DMS53 treated with DMSO at 0.1 percent for 48 hours (cell line): ENCODE measurements at regions not wholly inside any gene's neighbourhood (a gene's known extent, or its start where the extent isn't known, plus 50 kb on each side); places are given as distances from the start of the nearest gene placed in this dataset.
A peak's percentile ranks its signal among the peaks of the same experiment; 100 is the strongest.
"Not testable (repeated sequence)": the region's sequence is repeated elsewhere in the genome, so short reads cannot be mapped to it uniquely, and the experiment has no call there.

ENCODE experiments used
- DNase-seq: peaks from one replicate; lab custom pipeline; 2025; ENCODE audit not compliant: unreplicated experiment; lab: John Stamatoyannopoulos, UW

- peak; percentile 0 for DNase-seq
Observed at GRCh38 chr1:177646757-177647730, 322.8 kb downstream of the SEC16B start.

GRCh38 chr1:177645491-177646190, 324.2 kb downstream of the SEC16B start:
- no peak for DNase-seq

GRCh38 chr1:177640687-177641086, 329.2 kb downstream of the SEC16B start:
- DNase-seq, result no peak

GRCh38 chr1:177634151-177634550, 335.7 kb downstream of the SEC16B start:
- DNase-seq, result not testable (repeated sequence)

GRCh38 chr1:177632923-177633615, 336.8 kb downstream of the SEC16B start:
- DNase-seq, result no peak

DNA sequence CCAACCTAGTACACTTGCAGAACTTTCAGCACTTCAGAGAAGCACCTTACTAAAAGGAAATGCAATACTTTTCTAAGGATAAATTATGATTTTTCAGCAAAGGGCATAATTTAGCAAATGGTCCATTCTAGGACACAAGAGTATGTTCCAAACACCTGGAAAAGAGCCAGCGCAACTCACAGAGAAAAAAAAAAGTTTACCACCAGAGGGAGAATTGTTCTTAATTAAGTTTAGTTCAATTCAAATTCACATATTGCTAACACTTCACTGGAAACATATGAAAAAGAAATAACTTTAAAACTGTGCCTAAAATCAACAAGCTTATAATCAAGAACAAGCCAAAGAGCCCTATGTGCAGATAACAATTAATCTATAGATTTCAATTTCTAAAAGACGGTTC, 338.1 kb downstream of the SEC16B start:
- no peak for DNase-seq

DNA sequence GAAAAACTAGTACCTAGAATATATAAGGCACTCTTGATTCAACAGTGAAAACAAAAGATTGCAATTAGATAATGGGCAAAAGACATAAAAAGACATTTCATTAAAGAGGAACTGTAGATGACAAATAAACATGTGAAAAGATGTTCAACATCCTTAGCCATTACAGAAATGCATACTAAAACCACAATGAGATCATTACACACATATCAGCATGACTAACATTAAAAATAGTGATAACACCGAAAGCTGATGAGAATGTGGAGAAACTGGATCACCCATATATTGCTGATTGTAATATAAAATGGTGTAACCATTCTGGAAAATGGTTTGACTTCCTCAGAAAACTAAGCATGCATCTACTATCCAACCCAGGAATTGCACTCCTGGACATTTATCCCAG, 340.3 kb downstream of the SEC16B start:
- no peak for DNase-seq

DNA sequence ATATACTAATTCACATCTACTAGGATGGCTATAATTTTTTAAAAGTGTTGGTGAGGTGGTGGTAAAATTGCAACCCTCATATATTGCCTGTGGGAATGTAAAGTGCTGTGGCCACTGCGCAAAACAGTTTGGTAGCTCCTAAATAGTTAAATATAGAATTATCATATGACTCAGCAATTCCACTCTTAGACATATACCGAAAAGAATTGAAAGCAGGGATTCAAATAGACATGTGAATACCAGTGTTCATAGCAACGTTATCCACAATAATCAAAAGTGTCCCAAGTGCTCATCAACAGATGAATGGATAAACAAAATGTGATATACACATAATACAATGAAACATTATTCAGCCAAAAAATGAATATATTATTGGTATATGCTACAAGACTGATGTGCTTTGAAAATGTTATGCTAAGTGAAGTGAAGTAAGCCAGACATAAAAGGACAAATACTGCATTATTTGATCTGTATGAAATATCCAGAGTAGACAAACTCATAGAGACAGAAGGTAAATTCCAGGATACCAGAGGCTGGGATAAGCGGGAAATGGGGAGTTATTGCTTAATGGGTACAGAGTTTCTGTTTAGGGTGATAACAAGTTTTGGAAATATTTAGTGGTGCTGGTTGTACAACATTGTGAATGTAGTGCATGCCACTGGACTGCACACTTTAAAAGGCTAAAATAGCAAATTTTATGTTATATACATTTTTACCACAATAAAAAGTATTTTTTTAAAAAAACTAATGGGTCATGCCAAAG, 342.5 kb downstream of the SEC16B start:
- DNase-seq, result no peak

- no peak for DNase-seq
Observed at GRCh38 chr1:177620636-177621190, 349.1 kb downstream of the SEC16B start.

GRCh38 chr1:177615251-177615650, 354.6 kb downstream of the SEC16B start:
- DNase-seq, result peak; percentile 83

- no peak for DNase-seq
Observed at GRCh38 chr1:177611402-177611801, 358.5 kb downstream of the SEC16B start.

GRCh38 chr1:177609953-177610352, 359.9 kb downstream of the SEC16B start:
- DNase-seq, result no peak

DNA sequence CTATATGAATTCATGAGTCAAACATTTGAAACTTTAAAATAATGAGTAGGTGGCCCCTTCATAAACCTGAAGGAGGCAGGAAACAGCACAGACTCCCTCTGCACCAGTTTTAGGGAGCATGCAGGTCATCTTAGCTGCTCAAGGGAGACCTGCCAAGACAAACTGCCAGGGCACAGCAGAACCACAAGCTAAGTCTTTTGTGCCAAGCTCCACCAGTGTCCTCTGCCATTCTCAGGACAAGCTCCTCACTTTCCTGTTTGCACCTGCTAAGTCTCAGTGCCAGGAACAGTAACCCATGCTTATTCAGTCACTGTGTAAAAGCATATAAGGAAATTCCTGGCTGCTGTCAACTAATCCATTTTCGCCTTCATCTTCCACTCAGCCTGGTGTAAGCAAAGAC, 368.9 kb downstream of the SEC16B start:
- DNase-seq, result no peak

DNA sequence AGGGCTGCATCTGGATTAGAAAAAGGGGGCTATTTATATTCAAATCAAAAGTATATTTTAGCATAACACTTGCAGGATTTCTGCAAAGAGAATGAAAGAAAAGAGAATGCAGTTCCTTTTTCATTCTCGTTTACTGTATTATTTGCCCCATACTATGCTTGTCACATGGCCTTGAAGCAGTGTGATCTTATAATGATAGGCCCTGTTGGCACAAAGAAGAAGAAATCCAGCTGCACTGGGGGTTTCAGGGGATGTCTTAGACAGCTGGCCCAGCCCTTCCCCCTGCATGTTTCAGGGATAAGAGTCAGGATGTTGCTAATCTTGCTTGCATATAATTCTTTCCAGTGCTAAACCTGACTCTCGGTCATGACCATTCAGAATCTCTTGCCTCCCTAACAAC, 369.5 kb downstream of the SEC16B start:
- DNase-seq, result no peak

DNA sequence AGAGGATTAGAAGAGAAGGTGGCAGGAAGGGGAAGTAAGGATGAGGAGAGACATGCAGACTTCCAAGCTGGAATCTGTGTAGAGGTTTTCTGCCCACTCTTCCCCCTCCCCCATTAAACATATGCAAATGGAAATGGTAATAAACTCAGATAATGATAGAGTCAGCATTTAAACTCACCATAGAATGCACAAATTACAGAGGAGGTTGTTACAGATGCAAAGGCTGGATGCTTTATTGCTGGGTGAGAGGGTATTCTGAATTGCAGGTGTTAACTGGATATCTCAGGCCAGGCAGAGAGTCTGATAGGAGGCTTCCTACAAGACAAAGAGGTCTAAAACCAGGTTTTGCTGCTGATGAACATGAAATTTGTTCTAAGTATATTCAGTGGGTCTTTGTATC, 372.5 kb downstream of the SEC16B start:
- no peak for DNase-seq

- no peak for DNase-seq
Observed at GRCh38 chr1:177596485-177596884, 373.4 kb downstream of the SEC16B start.

DNA sequence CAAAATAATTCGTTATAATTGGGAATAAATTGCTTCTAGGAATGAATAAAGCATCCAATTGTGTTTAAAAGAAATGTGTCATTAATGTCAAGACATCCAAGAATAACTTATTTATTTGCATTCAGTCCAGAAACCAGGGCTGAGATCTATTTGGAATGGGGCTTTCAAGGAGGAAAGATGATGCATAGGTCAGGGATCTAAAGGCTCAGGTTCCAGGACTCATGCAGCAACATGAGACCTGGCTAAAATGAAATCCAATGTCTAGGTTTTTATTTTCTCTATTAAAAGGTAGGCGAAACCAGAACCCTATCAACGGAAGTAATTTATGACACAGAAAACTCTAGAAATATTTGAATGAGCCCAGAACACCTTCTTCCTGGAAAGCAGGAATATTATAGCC, 376.8 kb downstream of the SEC16B start:
- DNase-seq, result no peak

GRCh38 chr1:177592624-177593023, 377.2 kb downstream of the SEC16B start:
- no peak for DNase-seq

GRCh38 chr1:177591155-177591554, 378.7 kb downstream of the SEC16B start:
- DNase-seq, result no peak

DNA sequence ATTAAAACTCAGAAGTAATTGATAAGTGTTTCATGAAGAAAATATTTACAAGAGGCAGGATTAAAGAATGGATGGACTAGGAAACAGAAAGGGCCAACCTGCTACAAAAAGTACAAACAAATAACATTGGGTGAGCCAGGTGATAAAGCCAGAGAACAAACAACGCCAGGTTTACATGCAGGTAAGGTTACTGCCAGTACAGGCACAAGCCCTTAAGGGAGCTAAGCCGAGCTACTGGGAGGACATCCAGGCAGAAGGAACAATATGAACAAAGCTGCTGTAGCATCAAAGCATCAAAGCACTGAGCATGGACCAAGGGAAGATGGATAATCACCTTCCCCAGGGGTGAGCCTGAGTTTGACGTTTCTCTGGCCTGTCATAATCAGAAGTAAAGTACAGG, 380.7 kb downstream of the SEC16B start:
- peak; percentile 81 for DNase-seq

GRCh38 chr1:177586429-177586828, 383.4 kb downstream of the SEC16B start:
- DNase-seq, result no peak
